SK-N-SH (cell line): ENCODE measurements at regions not wholly inside any gene's neighbourhood (a gene's known extent, or its start where the extent isn't known, plus 50 kb on each side); places are given as distances from the start of the nearest gene placed in this dataset.
A peak's percentile ranks its signal among the peaks of the same experiment; 100 is the strongest.

ENCODE experiments used
- CTCF ChIA-PET: fragments of 300-600, 350-600 bp; formaldehyde crosslinking; extraction: SDS; loops from one replicate; lab custom pipeline; 2021; lab: Yijun Ruan, JAX
- POLR2A ChIA-PET: fragments of 350-600 bp; sonication (Branson Sonifier 250); formaldehyde crosslinking; extraction: SDS; loops from one replicate; lab custom pipeline; 2020; ENCODE audit warnings: antibody characterized with exemption, inconsistent platforms; lab: Yijun Ruan, JAX
- DNase-seq: peaks from one replicate; pipeline ENCODE4 v3.0.0; 2012
- H2AFZ ChIP-seq: fragments of 200-600 bp; sonication (generic); 2 replicates; pipeline ENCODE4 v1.8.1; 2016; ENCODE audit warnings: antibody characterized with exemption, mild to moderate bottlenecking, low read depth
- H3F3A ChIP-seq: fragments of 200-600 bp; sonication (generic); replicated peaks from 2 replicates; pipeline ENCODE3; 2016; ENCODE audit warnings: antibody characterized with exemption, mild to moderate bottlenecking; ENCODE audit not compliant: insufficient read depth
- H3K27ac ChIP-seq, 2 experiments: fragments of 200-500 bp in 1 of 2; fragments of 200-600 bp in 1 of 2; sonication (Bioruptor generic) in 1 of 2; sonication (generic), shearing (Covaris generic) in 1 of 2; 2 replicates each; pipeline versions ENCODE4 v1.5.1 to v1.6.1; 2014 to 2016; ENCODE audit warnings: low read depth in 2 of 2, inconsistent platforms in 1 of 2, low read length in 1 of 2, mild to moderate bottlenecking in 1 of 2, mixed read lengths in 1 of 2
- H3K27me3 ChIP-seq: fragments of 200-600 bp; sonication (generic), shearing (Covaris generic); 2 replicates; pipeline ENCODE4 v1.6.1; 2016; ENCODE audit warnings: mixed run types; ENCODE audit not compliant: insufficient read depth
- H3K36me3 ChIP-seq, 2 experiments: fragments of 200-500 bp in 1 of 2; fragments of 200-600 bp in 1 of 2; sonication (Bioruptor generic) in 1 of 2; sonication (generic) in 1 of 2; replicated peaks in 1 of 2; 2 replicates each; pipeline versions ENCODE3 to v1.5.1; 2014 to 2016; ENCODE audit warnings: low read length in 1 of 2, mild to moderate bottlenecking in 1 of 2; ENCODE audit not compliant: insufficient read depth in 2 of 2, control insufficient read depth in 1 of 2
- H3K4me1 ChIP-seq, 2 experiments: fragments of 200-500 bp in 1 of 2; fragments of 200-600 bp in 1 of 2; sonication (Bioruptor generic) in 1 of 2; sonication (generic), shearing (Covaris generic) in 1 of 2; 2 replicates each; pipeline versions ENCODE4 v1.5.1 to v1.6.1; 2014 to 2016; ENCODE audit warnings: low read depth in 1 of 2, low read length in 1 of 2, mixed run types in 1 of 2; ENCODE audit not compliant: insufficient read depth in 2 of 2, control insufficient read depth in 1 of 2
- H3K4me2 ChIP-seq: fragments of 200-600 bp; sonication (generic), shearing (Covaris generic); 2 replicates; pipeline ENCODE4 v1.6.1; 2017; ENCODE audit warnings: mixed run types
- H3K4me3 ChIP-seq, 2 experiments: fragments of 200-500 bp in 1 of 2; fragments of 200-600 bp in 1 of 2; sonication (Bioruptor generic) in 1 of 2; sonication (generic), shearing (Covaris generic) in 1 of 2; 2 replicates each; pipeline versions ENCODE4 v1.5.1 to v1.8.1; 2014 to 2016; ENCODE audit warnings: low read depth in 2 of 2, inconsistent platforms in 1 of 2, low read length in 1 of 2, mild to moderate bottlenecking in 1 of 2, mixed read lengths in 1 of 2, moderate library complexity in 1 of 2
- H3K79me2 ChIP-seq: fragments of 200-600 bp; sonication (generic); 2 replicates; pipeline ENCODE4 v1.8.1; 2017; ENCODE audit warnings: mild to moderate bottlenecking; ENCODE audit not compliant: insufficient read depth
- H3K9ac ChIP-seq: fragments of 200-600 bp; sonication (generic); 2 replicates; pipeline ENCODE4 v1.6.1; 2017; ENCODE audit warnings: mixed run types
- H3K9me2 ChIP-seq: fragments of 200-600 bp; sonication (generic); 2 replicates; pipeline ENCODE4 v1.6.1; 2017; ENCODE audit warnings: mixed run types
- H3K9me3 ChIP-seq: fragments of 200-600 bp; sonication (generic); 2 replicates; pipeline ENCODE4 v1.6.1; 2017; ENCODE audit warnings: mixed run types, mild to moderate bottlenecking, moderate library complexity
- H4K20me1 ChIP-seq: fragments of 200-600 bp; sonication (generic); 2 replicates; pipeline ENCODE4 v1.6.1; 2017; ENCODE audit warnings: mild to moderate bottlenecking, mixed run types; ENCODE audit not compliant: insufficient read depth
- CHD2 ChIP-seq: fragments of 150-350 bp; IDR thresholded peaks from 2 replicates; pipeline ENCODE4 v1.6.1; 2018; ENCODE audit warnings: low read length; ENCODE audit not compliant: partially characterized antibody
- CTCF ChIP-seq: fragments of 200-600 bp; sonication (generic); IDR thresholded peaks from 2 replicates; pipeline ENCODE4 v1.6.1; 2017; ENCODE audit warnings: antibody characterized with exemption, mild to moderate bottlenecking, moderate library complexity
- ELF1 ChIP-seq: IDR thresholded peaks from 2 replicates; pipeline ENCODE4 v1.4.0; 2012
- EZH2phosphoT487 ChIP-seq: fragments of 200-600 bp; sonication (generic); IDR thresholded peaks from 2 replicates; pipeline ENCODE4 v1.6.1; 2017; ENCODE audit warnings: low read depth, mixed run types, mild to moderate bottlenecking, antibody characterized with exemption, moderate library complexity, borderline replicate concordance
- FOSL2 ChIP-seq: IDR thresholded peaks from 2 replicates; pipeline ENCODE4 v1.4.0; 2012; ENCODE audit warnings: low read depth, mild to moderate bottlenecking, moderate library complexity, borderline replicate concordance
- FOXJ3 ChIP-seq: sonication (generic); formaldehyde crosslinking; IDR thresholded peaks from 2 replicates; pipeline ENCODE4 v1.5.1; 2020; ENCODE audit warnings: mild to moderate bottlenecking, missing genetic modification reagents
- FOXM1 ChIP-seq: IDR thresholded peaks from 2 replicates; pipeline ENCODE4 v1.4.0; 2012; ENCODE audit warnings: low read depth, mild to moderate bottlenecking
- GABPA ChIP-seq: IDR thresholded peaks from 2 replicates; pipeline ENCODE4 v1.4.0; 2012; ENCODE audit warnings: low read depth, mild to moderate bottlenecking
- GATA2 ChIP-seq: sonication (generic); formaldehyde crosslinking; IDR thresholded peaks from 2 replicates; pipeline ENCODE4 v1.5.0; 2020; ENCODE audit warnings: mild to moderate bottlenecking, missing genetic modification reagents
- IRF3 ChIP-seq: fragments of 150-350 bp; IDR thresholded peaks from 2 replicates; pipeline ENCODE4 v1.6.1; 2016; ENCODE audit warnings: mild to moderate bottlenecking, low read depth, low read length
- JUND ChIP-seq: IDR thresholded peaks from 2 replicates; pipeline ENCODE4 v1.4.0; 2012
- MAX ChIP-seq: IDR thresholded peaks from 2 replicates; pipeline ENCODE4 v1.4.0; 2012; ENCODE audit warnings: low read depth
- MXI1 ChIP-seq: IDR thresholded peaks from 2 replicates; pipeline ENCODE4 v1.6.1; 2012; ENCODE audit warnings: mild to moderate bottlenecking, low read depth, low read length, improper control_type of control experiment
- NFIC ChIP-seq: IDR thresholded peaks from 2 replicates; pipeline ENCODE4 v1.4.0; 2012; ENCODE audit warnings: borderline replicate concordance
- PBX3 ChIP-seq: IDR thresholded peaks from 2 replicates; pipeline ENCODE4; 2012
- POLR2AphosphoS5 ChIP-seq: IDR thresholded peaks from 2 replicates; pipeline ENCODE4 v1.6.1; 2012; ENCODE audit warnings: low read depth, low read length
- RAD21 ChIP-seq: IDR thresholded peaks from 2 replicates; pipeline ENCODE4 v1.6.1; 2012; ENCODE audit warnings: mild to moderate bottlenecking, low read length
- RCOR1 ChIP-seq: fragments of 150-350 bp; IDR thresholded peaks from 2 replicates; pipeline ENCODE4 v1.6.1; 2017; ENCODE audit warnings: antibody characterized with exemption, low read length
- RFX5 ChIP-seq: IDR thresholded peaks from 2 replicates; pipeline ENCODE4 v1.6.1; 2012; ENCODE audit warnings: mild to moderate bottlenecking, improper control_type of control experiment, low read length
- RXRA ChIP-seq: IDR thresholded peaks from 2 replicates; pipeline ENCODE4 v1.4.0; 2012; ENCODE audit warnings: low read depth, mild to moderate bottlenecking, borderline replicate concordance
- SIN3A ChIP-seq: IDR thresholded peaks from 2 replicates; pipeline ENCODE4 v1.6.1; 2012; ENCODE audit warnings: low read depth, mild to moderate bottlenecking, low read length, moderate library complexity, borderline replicate concordance
- SMC3 ChIP-seq: IDR thresholded peaks from 2 replicates; pipeline ENCODE4 v1.6.1; 2012; ENCODE audit warnings: low read depth, low read length, improper control_type of control experiment
- TAF1 ChIP-seq: IDR thresholded peaks from 2 replicates; pipeline ENCODE4 v1.6.1; 2012; ENCODE audit warnings: low read depth, mild to moderate bottlenecking, low read length, moderate library complexity, borderline replicate concordance
- TCF12 ChIP-seq: IDR thresholded peaks from 2 replicates; pipeline ENCODE4 v1.4.0; 2012
- TEAD4 ChIP-seq: IDR thresholded peaks from 2 replicates; pipeline ENCODE4 v1.4.0; 2012; ENCODE audit warnings: mild to moderate bottlenecking, borderline replicate concordance; ENCODE audit not compliant: insufficient read depth
- YY1 ChIP-seq: IDR thresholded peaks from 2 replicates; pipeline ENCODE4 v1.4.0; 2012; ENCODE audit warnings: low read depth, mild to moderate bottlenecking
- ZBTB33 ChIP-seq: IDR thresholded peaks from 2 replicates; pipeline ENCODE4 v1.4.0; 2012; ENCODE audit warnings: low read depth, borderline replicate concordance
- WGBS: methylation state at CpG from one replicate; pipeline ENCODE4 v1.1.6; 2017; ENCODE audit warnings: low lambda C conversion rate; 5-methylcytosine and 5-hydroxymethylcytosine counted together

- Histone ChIP-seq H3K9me2 (no peaks in the 10 kb centered on the region), H3K4me3 (peak overlapping the region in 1 of 2 experiments; percentile 12; a peak in 1 of 4 replicates), H3K27me3 (no peaks in the 10 kb centered on the region), H3K36me3 (no peaks in the 10 kb centered on the region), H3K27ac (peak overlapping the region; percentile 71 to 88; a peak in 3 of 4 replicates), H3K9me3 (no peaks in the 10 kb centered on the region), H3K4me1 (peaks cover 18 to 29% of the 10 kb centered on the region in 2 experiments; a peak in 3 of 4 replicates), H3F3A (peaks cover 23% of the 10 kb centered on the region), H3K4me2 (peak overlapping the region; percentile 58), H3K79me2 (no peaks in the 10 kb centered on the region), H4K20me1 (no peaks in the 10 kb centered on the region), H3K9ac (peak overlapping the region; percentile 35; the same call in 1 of the 2 replicates), H2AFZ (peak overlapping the region; percentile 64)
- WGBS: 5% methylated on average over 6 of the region's 7 CpGs
- ChIA-PET CTCF (no interaction called here), POLR2A (no interaction called here)
- peak; percentile 13 for DNase-seq
- TF ChIP-seq GABPA (peak; percentile 22; the same call in 1 of the 2 replicates), CHD2 (no peak), RAD21 (no peak), PBX3 (no peak; the same call in none of the 2 replicates), TCF12 (peak; percentile 77), YY1 (peak; percentile 13; the same call in 1 of the 2 replicates), IRF3 (no peak), ELF1 (no peak), TEAD4 (peak; percentile 68; the same call in 1 of the 2 replicates), FOSL2 (peak; percentile 76), ZBTB33 (no peak), JUND (peak; percentile 72), SIN3A (no peak), MAX (peak; percentile 28; the same call in 1 of the 2 replicates), EZH2phosphoT487 (no peak), RFX5 (no peak), GATA2 (CRISPR knock-in tag) (no peak), RCOR1 (no peak), MXI1 (no peak), POLR2AphosphoS5 (peak; percentile 23; the same call in 1 of the 2 replicates), SMC3 (no peak), TAF1 (0 out of 2 replicates have a peak, but pooled peaks have one; percentile 24), NFIC (peak; percentile 29; the same call in 1 of the 2 replicates), FOXJ3 (CRISPR knock-in tag) (no peak), RXRA (peak; percentile 61; the same call in 1 of the 2 replicates), CTCF (no peak), FOXM1 (no peak)
Observed at GRCh38 chr16:51538707-51539498, 387.8 kb upstream of the SALL1 start.
